BJ (cell line): ENCODE measurements at regions not wholly inside any gene's neighbourhood (a gene's known extent, or its start where the extent isn't known, plus 50 kb on each side); places are given as distances from the start of the nearest gene placed in this dataset.

Experiments
- CTCF ChIA-PET: fragments of 350-600 bp; formaldehyde crosslinking; extraction: SDS; loops from one replicate; lab custom pipeline; 2021; ENCODE audit warnings: antibody characterized with exemption, inconsistent platforms; lab: Yijun Ruan, JAX
- POLR2A ChIA-PET: fragments of 300-600 bp; sonication (Branson Sonifier 250); formaldehyde crosslinking; extraction: SDS; loops from one replicate; lab custom pipeline; 2021; ENCODE audit warnings: antibody characterized with exemption; lab: Charles Lee
- DNase-seq: peaks from one replicate; pipeline ENCODE4 v3.0.0-alpha.2; 2011; ENCODE audit warnings: low read depth
- H3K27me3 ChIP-seq: 2 replicates; pipeline ENCODE4 v1.6.0; 2011; ENCODE audit warnings: low read length; ENCODE audit not compliant: control insufficient read depth, insufficient read depth
- H3K36me3 ChIP-seq: 2 replicates; pipeline ENCODE4 v1.5.1; 2011; ENCODE audit warnings: low read length; ENCODE audit not compliant: control insufficient read depth, insufficient read depth
- H3K4me3 ChIP-seq: 2 replicates; pipeline ENCODE4 v1.5.1; 2011; ENCODE audit warnings: low read depth, mild to moderate bottlenecking, control low read depth, low read length
- TF ChIP-seq, protein P1 (sequence below): IDR thresholded peaks from 2 replicates; pipeline ENCODE4 v1.5.1; 2011; ENCODE audit warnings: low read depth, mild to moderate bottlenecking, control low read depth, inconsistent platforms, low read length, moderate library complexity; ENCODE audit not compliant: insufficient read depth

- ChIA-PET CTCF (no interaction called here), POLR2A (no interaction called here)
- no peaks in the 10 kb centered on the region; the same call in 1 of the 2 replicates for H3K27me3 ChIP-seq
- no peak overlapping the region for H3K4me3 ChIP-seq
- TF ChIP-seq, protein P1, sequence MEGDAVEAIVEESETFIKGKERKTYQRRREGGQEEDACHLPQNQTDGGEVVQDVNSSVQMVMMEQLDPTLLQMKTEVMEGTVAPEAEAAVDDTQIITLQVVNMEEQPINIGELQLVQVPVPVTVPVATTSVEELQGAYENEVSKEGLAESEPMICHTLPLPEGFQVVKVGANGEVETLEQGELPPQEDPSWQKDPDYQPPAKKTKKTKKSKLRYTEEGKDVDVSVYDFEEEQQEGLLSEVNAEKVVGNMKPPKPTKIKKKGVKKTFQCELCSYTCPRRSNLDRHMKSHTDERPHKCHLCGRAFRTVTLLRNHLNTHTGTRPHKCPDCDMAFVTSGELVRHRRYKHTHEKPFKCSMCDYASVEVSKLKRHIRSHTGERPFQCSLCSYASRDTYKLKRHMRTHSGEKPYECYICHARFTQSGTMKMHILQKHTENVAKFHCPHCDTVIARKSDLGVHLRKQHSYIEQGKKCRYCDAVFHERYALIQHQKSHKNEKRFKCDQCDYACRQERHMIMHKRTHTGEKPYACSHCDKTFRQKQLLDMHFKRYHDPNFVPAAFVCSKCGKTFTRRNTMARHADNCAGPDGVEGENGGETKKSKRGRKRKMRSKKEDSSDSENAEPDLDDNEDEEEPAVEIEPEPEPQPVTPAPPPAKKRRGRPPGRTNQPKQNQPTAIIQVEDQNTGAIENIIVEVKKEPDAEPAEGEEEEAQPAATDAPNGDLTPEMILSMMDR = no peak
- no peaks in the 10 kb centered on the region for H3K36me3 ChIP-seq
- DNase-seq = no peak
These were observed 233.9 kb downstream of the ZIC5 start for GRCh38 chr13:99737481-99738245.

DNA sequence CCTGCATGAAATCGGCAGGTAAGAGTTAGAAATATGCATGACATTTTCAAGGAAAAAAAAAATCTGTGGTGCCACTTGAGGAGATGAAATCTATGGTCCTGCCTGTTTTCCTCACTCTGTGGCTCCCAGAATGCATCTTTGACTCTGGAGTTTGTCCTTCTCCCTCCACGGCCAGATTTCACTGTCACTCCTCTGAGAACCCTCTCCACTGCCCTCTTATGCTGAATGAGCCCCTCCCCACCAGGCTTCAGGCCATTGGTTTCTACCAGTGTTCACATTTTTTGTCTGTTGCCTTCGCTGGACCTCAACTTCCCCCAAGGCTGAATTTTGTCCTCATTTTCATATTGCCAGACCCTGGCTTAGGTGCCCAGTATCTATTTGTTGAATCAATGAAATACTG lies 235.0 kb downstream of the ZIC5 start:
- POLR2A ChIA-PET = no interaction called here
- H3K27me3 ChIP-seq = no peaks in the 10 kb centered on the region; the same call in 1 of the 2 replicates

DNA sequence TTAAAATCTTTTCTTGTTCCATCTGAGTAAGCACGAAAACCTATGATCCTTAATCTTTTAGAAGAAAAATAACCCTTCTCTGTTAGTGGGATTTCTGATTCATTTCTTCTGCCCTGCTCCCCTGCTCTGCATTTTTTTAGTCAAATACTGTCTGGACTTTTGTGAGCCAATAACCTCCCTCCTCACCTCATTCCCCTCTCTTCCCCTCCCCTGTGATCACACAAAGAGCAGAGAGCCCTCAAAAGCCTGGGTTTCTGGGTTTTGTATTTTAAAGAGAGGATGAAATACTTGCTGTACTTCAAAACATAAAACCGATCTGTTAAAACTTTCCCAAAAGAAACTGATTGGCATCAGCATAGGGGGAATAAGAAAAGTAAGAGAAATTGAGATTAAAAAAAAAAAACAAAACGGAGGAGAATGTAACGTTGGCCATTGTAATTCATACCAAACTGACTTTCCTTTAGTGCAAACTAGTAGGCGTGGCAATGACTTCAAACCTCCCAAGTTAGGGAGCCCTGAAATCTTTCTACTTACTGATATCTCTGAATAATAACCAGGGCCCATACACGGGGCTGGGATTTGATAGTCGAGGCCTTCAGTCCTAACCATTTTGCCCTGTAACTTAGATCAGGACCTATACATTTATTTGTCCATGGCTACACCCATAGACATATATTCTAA lies 232.9 kb downstream of the TM9SF2 start:
- ChIA-PET POLR2A (no interaction called here), CTCF (no interaction called here)
- DNase-seq = no peak
- no peaks in the 10 kb centered on the region; the same call in 1 of the 2 replicates for H3K27me3 ChIP-seq
- no peak overlapping the region for H3K4me3 ChIP-seq
- H3K36me3 ChIP-seq = no peaks in the 10 kb centered on the region
- TF ChIP-seq, protein P1 = no peak

More for the DNA sequence above, 235.0 kb downstream of the ZIC5 start:
- TF ChIP-seq, protein P1 = no peak
- no peak for DNase-seq
- Histone ChIP-seq H3K4me3 (no peak overlapping the region), H3K36me3 (no peaks in the 10 kb centered on the region)
- CTCF ChIA-PET = no interaction called here

- H3K4me3 ChIP-seq = no peak overlapping the region
- TF ChIP-seq, protein P1 = no peak
- no peaks in the 10 kb centered on the region for H3K36me3 ChIP-seq
- ChIA-PET POLR2A (no interaction called here), CTCF (no interaction called here)
- no peaks in the 10 kb centered on the region; the same call in 1 of the 2 replicates for H3K27me3 ChIP-seq
- no peak for DNase-seq
These were observed 232.1 kb downstream of the TM9SF2 start for GRCh38 chr13:99733346-99733745.

DNA sequence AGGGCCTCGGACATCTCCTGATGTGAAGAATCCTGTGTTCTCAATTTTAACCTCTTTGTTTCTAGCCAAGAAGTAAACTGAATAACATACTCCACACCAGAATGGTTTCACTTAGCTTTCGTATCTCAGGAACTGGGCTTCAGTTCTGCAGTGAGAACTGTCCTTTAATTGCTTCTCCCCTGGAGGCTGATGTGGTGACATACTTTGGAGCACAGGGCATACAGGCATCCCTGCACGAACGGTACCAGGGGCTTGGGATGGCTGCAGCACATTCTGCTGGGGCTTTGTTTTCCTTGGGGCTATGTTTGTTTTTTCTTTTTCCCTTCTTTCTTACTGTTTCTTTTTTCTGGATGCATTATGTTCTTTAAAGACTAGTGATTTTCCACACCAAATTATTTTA lies 230.5 kb downstream of the TM9SF2 start:
- ChIA-PET CTCF (interaction anchor here (1.2 kb wide), 1 partner anchor 77 kb away, joined by 3 read pairs; no protein-coding TSS in a partner anchor), POLR2A (no interaction called here)
- Histone ChIP-seq H3K4me3 (no peak overlapping the region), H3K36me3 (no peaks in the 10 kb centered on the region), H3K27me3 (no peaks in the 10 kb centered on the region; the same call in 1 of the 2 replicates)
- DNase-seq = no peak
- TF ChIP-seq, protein P1 = no peak
